ENCODE measurements at regions not wholly inside any gene's neighbourhood (a gene's known extent, or its start where the extent isn't known, plus 50 kb on each side); places are given as distances from the start of the nearest gene placed in this dataset.

- H3K4me1 ChIP-seq (ENCODE audit: control insufficient read depth, insufficient read depth, low read length) = no peaks in the 10 kb centered on the region
- H3K4me3 ChIP-seq (ENCODE audit: insufficient read depth, low read depth, low read length) = no peak overlapping the region
- no peaks in the 10 kb centered on the region for H3K36me3 ChIP-seq (ENCODE audit: control insufficient read depth, insufficient read depth, low read length)
- 91 to 96% methylated on average over 3 of the region's 3 CpGs for WGBS, 2 experiments
- no peaks in the 10 kb centered on the region for H3K9me3 ChIP-seq (ENCODE audit: control insufficient read depth, low read length)
- H3K27me3 ChIP-seq (ENCODE audit: control insufficient read depth, insufficient read depth, low read length, poor library complexity, severe bottlenecking) = no peaks in the 10 kb centered on the region
- H3K27ac ChIP-seq (ENCODE audit: insufficient read depth, low read depth, low read length, poor library complexity, severe bottlenecking) = no peak overlapping the region
Measured at GRCh38 chr7:46972205-46972604, 609.7 kb downstream of the TNS3 start.

GRCh38 chr7:46970476-46970875, 611.4 kb downstream of the TNS3 start:
- no CpG with 5 or more reads among the region's 1 CpG for WGBS, 2 experiments
- Histone ChIP-seq H3K4me3 (ENCODE audit: insufficient read depth, low read depth, low read length) (no peak overlapping the region), H3K27me3 (ENCODE audit: control insufficient read depth, insufficient read depth, low read length, poor library complexity, severe bottlenecking) (no peaks in the 10 kb centered on the region), H3K9me3 (ENCODE audit: control insufficient read depth, low read length) (no peaks in the 10 kb centered on the region), H3K36me3 (ENCODE audit: control insufficient read depth, insufficient read depth, low read length) (no peaks in the 10 kb centered on the region), H3K4me1 (ENCODE audit: control insufficient read depth, insufficient read depth, low read length) (no peaks in the 10 kb centered on the region), H3K27ac (ENCODE audit: insufficient read depth, low read depth, low read length, poor library complexity, severe bottlenecking) (no peak overlapping the region)

DNA sequence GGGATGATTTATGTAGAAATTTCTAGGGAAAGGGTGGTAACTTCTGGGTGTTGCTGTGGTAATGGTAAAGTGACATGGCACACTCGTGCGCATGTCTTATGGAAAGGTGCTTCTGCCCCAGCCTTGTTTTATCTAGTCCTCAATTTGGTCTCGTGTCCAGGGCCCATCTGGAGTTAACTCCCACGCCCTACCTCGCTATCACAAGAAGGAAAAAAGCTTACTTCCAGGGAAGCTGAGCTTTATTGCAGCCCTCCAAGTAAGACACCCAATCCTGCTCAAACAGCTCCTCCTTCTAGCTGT, 611.8 kb downstream of the TNS3 start:
- no peaks in the 10 kb centered on the region for H3K36me3 ChIP-seq (ENCODE audit: control insufficient read depth, insufficient read depth, low read length)
- H3K27me3 ChIP-seq (ENCODE audit: control insufficient read depth, insufficient read depth, low read length, poor library complexity, severe bottlenecking) = no peaks in the 10 kb centered on the region
- H3K27ac ChIP-seq (ENCODE audit: insufficient read depth, low read depth, low read length, poor library complexity, severe bottlenecking) = no peak overlapping the region
- H3K4me1 ChIP-seq (ENCODE audit: control insufficient read depth, insufficient read depth, low read length) = no peaks in the 10 kb centered on the region
- no peak overlapping the region for H3K4me3 ChIP-seq (ENCODE audit: insufficient read depth, low read depth, low read length)
- 92 to 97% methylated on average over 5 of the region's 5 CpGs for WGBS, 2 experiments
- H3K9me3 ChIP-seq (ENCODE audit: control insufficient read depth, low read length) = no peaks in the 10 kb centered on the region

DNA sequence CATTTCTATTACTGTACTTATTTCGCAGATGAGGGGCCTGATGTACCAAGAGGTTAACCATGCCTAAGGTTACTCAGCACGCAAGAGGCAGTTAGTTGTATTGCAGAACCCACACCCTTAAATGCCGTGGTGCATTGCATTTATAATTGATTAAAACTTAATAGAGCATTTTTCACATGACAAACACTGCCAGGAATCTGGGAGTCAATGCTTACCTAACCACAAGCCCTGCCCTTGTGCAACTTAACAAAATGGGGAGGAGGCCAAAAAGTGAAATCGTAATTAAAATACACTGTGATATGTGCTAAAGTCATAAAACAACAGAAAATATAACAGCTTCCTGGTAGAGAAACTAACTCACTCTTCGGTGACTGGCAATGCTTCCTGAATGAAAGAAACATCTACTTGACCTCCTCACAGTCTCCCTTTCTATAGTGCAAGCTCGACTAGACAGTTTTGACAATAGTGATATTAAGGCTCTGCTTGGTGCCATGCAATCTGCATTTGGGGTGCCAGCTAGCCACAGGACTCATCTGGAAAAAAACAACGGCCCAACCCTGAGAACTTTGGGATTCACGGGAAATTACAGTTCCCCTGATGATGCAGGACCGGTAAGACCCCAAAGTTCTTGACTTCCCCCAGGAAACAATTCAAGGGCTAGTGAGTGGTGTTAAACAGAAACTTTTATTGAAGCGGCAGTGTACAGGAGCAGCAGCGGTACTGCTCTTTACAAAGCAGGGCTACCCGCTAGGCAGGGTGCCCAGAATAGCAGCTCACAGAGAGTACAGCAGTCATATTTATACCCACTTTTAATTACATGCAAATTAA, 612.4 kb downstream of the TNS3 start:
- H3K36me3 ChIP-seq (ENCODE audit: control insufficient read depth, insufficient read depth, low read length) = no peaks in the 10 kb centered on the region
- no peak overlapping the region for H3K4me3 ChIP-seq (ENCODE audit: insufficient read depth, low read depth, low read length)
- no peaks in the 10 kb centered on the region for H3K27me3 ChIP-seq (ENCODE audit: control insufficient read depth, insufficient read depth, low read length, poor library complexity, severe bottlenecking)
- H3K27ac ChIP-seq (ENCODE audit: insufficient read depth, low read depth, low read length, poor library complexity, severe bottlenecking) = no peak overlapping the region
- WGBS, 2 experiments = 95% methylated on average over 12 of the region's 12 CpGs
- H3K9me3 ChIP-seq (ENCODE audit: control insufficient read depth, low read length) = no peaks in the 10 kb centered on the region
- H3K4me1 ChIP-seq (ENCODE audit: control insufficient read depth, insufficient read depth, low read length) = no peaks in the 10 kb centered on the region

GRCh38 chr7:46968003-46968402, 613.9 kb downstream of the TNS3 start:
- Histone ChIP-seq H3K9me3 (ENCODE audit: control insufficient read depth, low read length) (no peaks in the 10 kb centered on the region), H3K4me3 (ENCODE audit: insufficient read depth, low read depth, low read length) (no peak overlapping the region), H3K27me3 (ENCODE audit: control insufficient read depth, insufficient read depth, low read length, poor library complexity, severe bottlenecking) (no peaks in the 10 kb centered on the region), H3K27ac (ENCODE audit: insufficient read depth, low read depth, low read length, poor library complexity, severe bottlenecking) (no peak overlapping the region), H3K4me1 (ENCODE audit: control insufficient read depth, insufficient read depth, low read length) (no peaks in the 10 kb centered on the region), H3K36me3 (ENCODE audit: control insufficient read depth, insufficient read depth, low read length) (no peaks in the 10 kb centered on the region)
- WGBS, 2 experiments = 100% methylated on average over 1 of the region's 1 CpG; no CpG with 5 or more reads in 1 of the 2 experiments

DNA sequence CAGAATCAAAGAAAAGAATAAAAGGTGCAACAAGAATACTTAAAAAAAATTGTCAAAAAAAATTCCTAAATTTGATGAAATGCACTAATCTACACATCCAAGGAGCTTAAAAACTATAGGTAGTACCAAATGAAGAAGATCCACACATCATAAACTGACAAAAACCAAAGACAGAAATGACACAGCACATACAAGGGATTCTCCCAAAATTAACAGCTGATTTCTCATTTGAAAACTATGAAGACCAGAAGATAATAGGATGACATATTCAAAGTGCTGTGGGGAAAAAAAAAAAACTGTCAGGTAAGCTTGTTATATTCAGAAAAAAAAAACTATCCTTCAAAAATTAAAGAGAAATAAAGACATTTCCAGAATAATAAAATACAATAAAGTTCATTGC, 618.2 kb downstream of the TNS3 start:
- Histone ChIP-seq H3K36me3 (ENCODE audit: control insufficient read depth, insufficient read depth, low read length) (no peaks in the 10 kb centered on the region), H3K4me1 (ENCODE audit: control insufficient read depth, insufficient read depth, low read length) (no peaks in the 10 kb centered on the region), H3K4me3 (ENCODE audit: insufficient read depth, low read depth, low read length) (no peak overlapping the region), H3K27ac (ENCODE audit: insufficient read depth, low read depth, low read length, poor library complexity, severe bottlenecking) (no peak overlapping the region), H3K9me3 (ENCODE audit: control insufficient read depth, low read length) (no peaks in the 10 kb centered on the region), H3K27me3 (ENCODE audit: control insufficient read depth, insufficient read depth, low read length, poor library complexity, severe bottlenecking) (no peaks in the 10 kb centered on the region)

- no peaks in the 10 kb centered on the region for H3K4me1 ChIP-seq (ENCODE audit: control insufficient read depth, insufficient read depth, low read length)
- H3K27ac ChIP-seq (ENCODE audit: insufficient read depth, low read depth, low read length, poor library complexity, severe bottlenecking) = no peak overlapping the region
- no peak overlapping the region for H3K4me3 ChIP-seq (ENCODE audit: insufficient read depth, low read depth, low read length)
- no peaks in the 10 kb centered on the region for H3K27me3 ChIP-seq (ENCODE audit: control insufficient read depth, insufficient read depth, low read length, poor library complexity, severe bottlenecking)
- no peaks in the 10 kb centered on the region for H3K36me3 ChIP-seq (ENCODE audit: control insufficient read depth, insufficient read depth, low read length)
- 90 to 97% methylated on average over 2 of the region's 3 CpGs for WGBS, 2 experiments
- H3K9me3 ChIP-seq (ENCODE audit: control insufficient read depth, low read length) = no peaks in the 10 kb centered on the region
Measured at GRCh38 chr7:46960970-46961369, 620.9 kb downstream of the TNS3 start.

DNA sequence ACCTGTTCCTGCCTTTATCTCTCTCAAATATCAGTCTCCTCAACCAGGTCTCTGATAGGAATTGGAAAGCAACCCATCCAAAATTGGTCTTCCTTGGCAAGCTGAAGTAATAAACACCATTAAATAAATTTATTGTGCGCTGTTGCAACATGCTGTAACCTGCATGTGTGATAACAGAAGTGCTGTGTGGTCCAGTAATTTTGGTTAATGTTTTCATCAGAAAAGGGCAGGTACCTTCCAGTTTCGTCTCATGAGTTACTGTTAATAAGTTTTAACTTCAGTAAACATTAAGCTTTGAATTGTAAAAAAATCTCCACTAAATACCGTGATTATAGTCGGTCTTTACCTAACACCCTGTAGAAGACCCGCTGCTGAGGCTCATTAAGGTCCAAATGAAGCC, 624.7 kb downstream of the TNS3 start:
- H3K4me3 ChIP-seq (ENCODE audit: insufficient read depth, low read depth, low read length) = no peak overlapping the region
- H3K27me3 ChIP-seq (ENCODE audit: control insufficient read depth, insufficient read depth, low read length, poor library complexity, severe bottlenecking) = no peaks in the 10 kb centered on the region
- WGBS, 2 experiments = 91 to 94% methylated on average over 5 of the region's 5 CpGs
- no peaks in the 10 kb centered on the region for H3K36me3 ChIP-seq (ENCODE audit: control insufficient read depth, insufficient read depth, low read length)
- no peaks in the 10 kb centered on the region for H3K4me1 ChIP-seq (ENCODE audit: control insufficient read depth, insufficient read depth, low read length)
- H3K27ac ChIP-seq (ENCODE audit: insufficient read depth, low read depth, low read length, poor library complexity, severe bottlenecking) = no peak overlapping the region
- no peaks in the 10 kb centered on the region for H3K9me3 ChIP-seq (ENCODE audit: control insufficient read depth, low read length)

DNA sequence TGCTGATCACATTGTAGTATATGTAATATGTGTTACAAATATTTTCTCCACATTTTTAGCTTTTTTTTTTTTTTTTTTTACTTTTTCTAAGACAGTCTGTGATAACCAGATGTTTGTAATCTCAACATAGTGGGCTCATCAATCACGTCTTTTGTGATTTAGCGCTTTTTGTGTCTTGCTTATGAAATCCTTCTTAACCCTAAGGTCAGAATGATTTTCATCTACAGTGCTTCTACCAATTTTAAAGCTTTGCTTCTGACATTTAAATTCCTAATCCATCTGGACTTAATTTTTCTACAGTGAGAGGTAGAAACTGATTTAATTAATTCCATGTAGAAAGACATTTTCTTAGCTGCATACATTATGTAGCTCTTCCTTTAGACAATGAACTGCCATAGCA, 626.4 kb downstream of the TNS3 start:
- WGBS, 2 experiments = 87 to 92% methylated on average over 2 of the region's 2 CpGs

GRCh38 chr7:46954181-46954580, 627.7 kb downstream of the TNS3 start:
- WGBS, 2 experiments = 94 to 96% methylated on average over 5 of the region's 5 CpGs
- H3K4me1 ChIP-seq (ENCODE audit: control insufficient read depth, insufficient read depth, low read length) = no peaks in the 10 kb centered on the region
- no peaks in the 10 kb centered on the region for H3K9me3 ChIP-seq (ENCODE audit: control insufficient read depth, low read length)
- H3K27me3 ChIP-seq (ENCODE audit: control insufficient read depth, insufficient read depth, low read length, poor library complexity, severe bottlenecking) = no peaks in the 10 kb centered on the region
- H3K4me3 ChIP-seq (ENCODE audit: insufficient read depth, low read depth, low read length) = no peak overlapping the region
- H3K36me3 ChIP-seq (ENCODE audit: control insufficient read depth, insufficient read depth, low read length) = no peaks in the 10 kb centered on the region
- H3K27ac ChIP-seq (ENCODE audit: insufficient read depth, low read depth, low read length, poor library complexity, severe bottlenecking) = no peak overlapping the region

More for the DNA sequence above, 626.4 kb downstream of the TNS3 start:
- H3K9me3 ChIP-seq (ENCODE audit: control insufficient read depth, low read length) = no peaks in the 10 kb centered on the region
- H3K36me3 ChIP-seq (ENCODE audit: control insufficient read depth, insufficient read depth, low read length) = no peaks in the 10 kb centered on the region
- H3K4me3 ChIP-seq (ENCODE audit: insufficient read depth, low read depth, low read length) = no peak overlapping the region
- no peak overlapping the region for H3K27ac ChIP-seq (ENCODE audit: insufficient read depth, low read depth, low read length, poor library complexity, severe bottlenecking)
- no peaks in the 10 kb centered on the region for H3K4me1 ChIP-seq (ENCODE audit: control insufficient read depth, insufficient read depth, low read length)
- no peaks in the 10 kb centered on the region for H3K27me3 ChIP-seq (ENCODE audit: control insufficient read depth, insufficient read depth, low read length, poor library complexity, severe bottlenecking)

DNA sequence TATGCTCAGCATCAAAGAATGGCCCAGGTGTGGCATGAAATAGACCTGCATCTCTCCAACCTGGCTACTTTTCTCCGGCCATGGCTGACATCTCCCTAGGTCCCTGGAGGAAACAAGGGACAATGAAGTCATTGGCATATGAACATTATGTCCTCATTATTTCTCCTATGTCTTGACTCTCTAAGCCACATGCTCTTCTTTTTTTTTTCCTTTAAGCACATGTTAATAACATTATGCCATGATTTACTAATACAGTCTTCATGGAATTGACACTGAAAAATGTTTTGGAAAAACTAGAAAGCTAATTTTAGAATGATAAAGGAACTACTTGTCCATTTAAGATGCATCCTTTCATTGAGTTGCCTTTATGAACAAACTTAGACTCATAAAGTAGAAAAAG, 628.9 kb downstream of the TNS3 start:
- Histone ChIP-seq H3K36me3 (ENCODE audit: control insufficient read depth, insufficient read depth, low read length) (no peaks in the 10 kb centered on the region), H3K4me3 (ENCODE audit: insufficient read depth, low read depth, low read length) (no peak overlapping the region), H3K9me3 (ENCODE audit: control insufficient read depth, low read length) (no peaks in the 10 kb centered on the region), H3K27me3 (ENCODE audit: control insufficient read depth, insufficient read depth, low read length, poor library complexity, severe bottlenecking) (no peaks in the 10 kb centered on the region), H3K4me1 (ENCODE audit: control insufficient read depth, insufficient read depth, low read length) (no peaks in the 10 kb centered on the region), H3K27ac (ENCODE audit: insufficient read depth, low read depth, low read length, poor library complexity, severe bottlenecking) (no peak overlapping the region)
- 89 to 100% methylated on average over 1 of the region's 1 CpG for WGBS, 2 experiments
